Activated CD4-positive, alpha-beta T cell treated with anti-CD3 and anti-CD28 coated beads for 1 hour (primary cell): ENCODE measurements at regions not wholly inside any gene's neighbourhood (a gene's known extent, or its start where the extent isn't known, plus 50 kb on each side); places are given as distances from the start of the nearest gene placed in this dataset.
"Not testable (repeated sequence)": the region's sequence is repeated elsewhere in the genome, so short reads cannot be mapped to it uniquely, and the experiment has no call there.

Source experiments
- DNase-seq: peaks from one replicate; pipeline ENCODE4 v3.0.0-alpha.2; 2020

GRCh38 chr11:129639300-129639699 lies 176.3 kb upstream of the TMEM45B start:
- no peak for DNase-seq

- DNase-seq = no peak
Measured at GRCh38 chr11:129640671-129641070, 175.0 kb upstream of the TMEM45B start.

GRCh38 chr11:129643031-129643721 lies 172.5 kb upstream of the TMEM45B start:
- DNase-seq = no peak

GRCh38 chr11:129644326-129644725 lies 171.3 kb upstream of the TMEM45B start:
- DNase-seq = no peak

GRCh38 chr11:129645943-129646342 lies 169.7 kb upstream of the TMEM45B start:
- no peak for DNase-seq

GRCh38 chr11:129650044-129650443 lies 165.6 kb upstream of the TMEM45B start:
- DNase-seq = not testable (repeated sequence)

GRCh38 chr11:129652835-129653234 lies 162.8 kb upstream of the TMEM45B start:
- DNase-seq = no peak

- DNase-seq = no peak
Measured at GRCh38 chr11:129655247-129655832, 160.3 kb upstream of the TMEM45B start.

GRCh38 chr11:129657866-129658525 lies 157.7 kb upstream of the TMEM45B start:
- no peak for DNase-seq

- no peak for DNase-seq
Measured at GRCh38 chr11:129658526-129658867, 157.2 kb upstream of the TMEM45B start.

- no peak for DNase-seq
Measured at GRCh38 chr11:129680907-129681306, 134.7 kb upstream of the TMEM45B start.

- no peak for DNase-seq
Measured at GRCh38 chr11:129681344-129682114, 134.1 kb upstream of the TMEM45B start.

- DNase-seq = no peak
Measured at GRCh38 chr11:129686269-129686668, 129.4 kb upstream of the TMEM45B start.

GRCh38 chr11:129691142-129691541 lies 124.5 kb upstream of the TMEM45B start:
- no peak for DNase-seq

GRCh38 chr11:129694538-129694937 lies 121.1 kb upstream of the TMEM45B start:
- no peak for DNase-seq

GRCh38 chr11:129694966-129695365 lies 120.7 kb upstream of the TMEM45B start:
- DNase-seq = no peak

- peak; percentile 49 for DNase-seq
Measured at GRCh38 chr11:129695571-129696308, 119.9 kb upstream of the TMEM45B start.

- DNase-seq = no peak
Measured at GRCh38 chr11:129696309-129696989, 119.2 kb upstream of the TMEM45B start.

GRCh38 chr11:129698212-129698611 lies 117.4 kb upstream of the TMEM45B start:
- DNase-seq = no peak

- DNase-seq = no peak
Measured at GRCh38 chr11:129699711-129700304, 115.8 kb upstream of the TMEM45B start.

- DNase-seq = no peak
Measured at GRCh38 chr11:129700701-129701100, 114.9 kb upstream of the TMEM45B start.

- no peak for DNase-seq
Measured at GRCh38 chr11:129701706-129702105, 113.9 kb upstream of the TMEM45B start.
